ENCODE measurements at regions not wholly inside any gene's neighbourhood (a gene's known extent, or its start where the extent isn't known, plus 50 kb on each side); places are given as distances from the start of the nearest gene placed in this dataset.

GRCh38 chr7:97342512-97342911 lies 225.0 kb downstream of the SDHAF3 start:
- TF ChIP-seq POLR2A (IDR thresholded peaks at IDR 0.05) (no peak), CTCF (IDR thresholded peaks at IDR 0.05) (no peak)
